22Rv1 (cell line): ENCODE measurements at regions not wholly inside any gene's neighbourhood (a gene's known extent, or its start where the extent isn't known, plus 50 kb on each side); places are given as distances from the start of the nearest gene placed in this dataset.

ENCODE experiments used
- H3K27ac ChIP-seq: fragments of 450-650 bp; 2 replicates; pipeline ENCODE4 v1.5.1; 2017
- CTCF ChIP-seq: fragments of 450-650 bp; IDR thresholded peaks from 2 replicates; pipeline ENCODE4 v1.5.1; 2017; ENCODE audit warnings: mild to moderate bottlenecking
- ZFX ChIP-seq: fragments of 450-650 bp; IDR thresholded peaks from 2 replicates; pipeline ENCODE4 v1.6.1; 2017; ENCODE audit warnings: antibody characterized with exemption, borderline replicate concordance

GRCh38 chr4:137968956-137969678, 273.0 kb downstream of the SLC7A11 start:
- H3K27ac ChIP-seq, result no peak overlapping the region
- TF ChIP-seq CTCF (no peak), ZFX (no peak)

- H3K27ac ChIP-seq, result no peak overlapping the region
- no peak for TF ChIP-seq ZFX
- no peak for TF ChIP-seq CTCF
Measured at GRCh38 chr4:137967480-137968190, 274.5 kb downstream of the SLC7A11 start.

- no peak overlapping the region for H3K27ac ChIP-seq
- TF ChIP-seq ZFX (no peak), CTCF (no peak)
Measured at GRCh38 chr4:137966504-137966903, 275.6 kb downstream of the SLC7A11 start.

- H3K27ac ChIP-seq, result no peak overlapping the region
- TF ChIP-seq CTCF (no peak), ZFX (no peak)
Measured at GRCh38 chr4:137961051-137961438, 281.1 kb downstream of the SLC7A11 start.

GRCh38 chr4:137960371-137961050, 281.6 kb downstream of the SLC7A11 start:
- TF ChIP-seq ZFX, result no peak
- TF ChIP-seq CTCF, result no peak
- H3K27ac ChIP-seq, result no peak overlapping the region

- H3K27ac ChIP-seq, result no peak overlapping the region
- TF ChIP-seq ZFX (no peak), CTCF (no peak)
Measured at GRCh38 chr4:137957806-137958205, 284.3 kb downstream of the SLC7A11 start.

GRCh38 chr4:137956256-137956655, 285.9 kb downstream of the SLC7A11 start:
- H3K27ac ChIP-seq, result no peak overlapping the region
- TF ChIP-seq ZFX (no peak), CTCF (no peak)
